ENCODE measurements at regions not wholly inside any gene's neighbourhood (a gene's known extent, or its start where the extent isn't known, plus 50 kb on each side); places are given as distances from the start of the nearest gene placed in this dataset.
"Not testable (repeated sequence)": the region's sequence is repeated elsewhere in the genome, so short reads cannot be mapped to it uniquely, and the experiment has no call there.

DNA sequence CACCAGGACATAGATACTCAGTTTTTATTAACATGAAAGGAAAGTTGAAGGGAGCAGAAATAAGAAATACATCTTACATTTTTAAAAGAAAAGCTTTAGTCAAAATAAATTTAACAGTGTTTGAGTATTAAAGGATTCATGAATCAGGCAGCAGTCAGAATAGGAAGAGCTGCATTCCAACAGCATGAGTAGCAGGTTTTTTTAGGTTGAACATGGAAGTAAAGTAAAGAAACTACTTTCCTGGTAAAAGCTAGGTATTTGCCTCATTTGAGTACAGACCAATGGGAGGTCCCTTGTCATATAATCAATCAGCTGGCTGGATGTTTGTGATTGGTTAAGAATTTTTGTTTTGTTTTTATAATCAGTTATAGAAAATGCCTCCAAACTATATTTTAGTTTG is 645.9 kb upstream of the INTU start:
- no peak for ATAC-seq (ENCODE audit: poor library complexity)
- intact Hi-C loops (cut with DNase I) = no loop called here

DNA sequence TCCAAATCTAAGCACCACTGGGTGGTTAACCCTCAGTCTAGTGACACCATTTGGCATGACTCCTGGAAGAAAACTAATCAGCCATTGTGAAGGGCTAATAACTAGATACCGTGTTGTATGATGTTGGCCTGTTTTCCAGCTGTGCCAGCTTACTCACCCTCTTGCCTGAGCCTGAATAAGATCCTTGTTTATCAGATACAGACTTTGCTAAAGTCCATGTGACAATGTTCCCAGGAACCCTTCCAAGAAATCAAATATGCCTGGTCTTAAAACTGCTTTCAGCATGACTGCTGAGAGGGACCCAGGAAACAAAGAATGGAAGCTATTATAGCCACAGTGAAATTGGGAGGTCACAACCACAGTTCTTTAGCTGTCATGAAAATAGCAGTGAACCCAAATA is 640.8 kb upstream of the INTU start:
- intact Hi-C loops (cut with DNase I) = no loop called here
- DNase-seq (no peak), ATAC-seq (ENCODE audit: poor library complexity) (no peak)

More for the DNA sequence above, 645.9 kb upstream of the INTU start:
- no peak for DNase-seq

DNA sequence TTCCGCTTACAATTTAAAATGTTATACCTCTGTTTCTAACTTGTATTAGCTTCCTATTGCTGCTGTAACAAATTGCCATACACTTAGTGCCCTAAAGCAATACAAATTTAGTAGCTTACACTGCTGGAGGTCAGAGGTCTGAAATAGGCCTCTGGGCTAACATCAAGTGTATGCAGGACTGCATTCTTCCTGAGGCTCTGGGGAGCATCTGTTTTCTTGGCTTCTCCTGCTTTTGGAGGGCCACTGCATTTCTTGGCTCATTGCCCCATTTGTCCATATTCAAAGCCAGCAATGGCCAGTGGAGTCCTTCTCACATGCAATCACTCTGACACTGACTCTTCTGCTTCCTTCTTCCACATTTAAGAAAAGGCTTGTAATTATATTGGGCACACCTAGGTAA is 639.8 kb upstream of the INTU start:
- ATAC-seq (ENCODE audit: poor library complexity) (no peak), DNase-seq (no peak)
- intact Hi-C loops (cut with DNase I) = no loop called here

DNA sequence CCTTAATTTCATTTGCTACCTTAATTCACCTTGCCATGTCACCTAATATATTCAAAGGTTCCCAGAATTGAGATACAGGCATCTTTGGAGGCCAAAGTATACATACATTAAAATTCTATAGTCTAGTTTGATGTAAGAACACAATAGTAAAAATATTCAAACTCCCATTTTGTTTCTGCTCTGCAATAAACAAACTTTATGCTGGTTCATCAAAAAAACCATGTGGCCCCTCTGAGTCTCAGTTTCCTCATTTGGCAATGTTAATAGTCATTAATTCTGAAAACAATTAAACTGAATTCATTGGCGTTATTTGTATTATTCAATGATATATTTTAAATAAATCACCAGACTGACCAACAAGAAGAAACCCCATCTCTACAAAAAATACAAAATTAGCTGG is 639.4 kb upstream of the INTU start:
- intact Hi-C loops (cut with DNase I) = no loop called here
- DNase-seq = no peak
- ATAC-seq (ENCODE audit: poor library complexity) = no peak

DNA sequence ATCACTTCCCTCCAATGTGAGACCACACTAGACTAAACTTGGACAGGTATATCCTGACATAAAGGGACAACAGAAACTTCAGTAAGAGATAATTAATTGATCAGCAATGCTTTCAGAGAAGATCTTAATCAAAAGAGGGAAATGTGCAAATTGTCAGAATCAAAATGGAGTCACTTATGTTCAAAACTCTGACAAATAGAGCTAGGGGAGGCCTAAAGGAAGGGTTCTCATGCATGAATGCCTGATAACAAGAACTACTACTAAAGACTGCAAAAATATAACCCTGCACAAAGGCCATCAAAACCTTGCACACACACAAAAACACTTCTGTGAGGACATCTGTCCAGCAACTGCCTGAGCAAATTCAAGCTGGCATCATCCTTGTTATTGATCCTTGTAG is 637.5 kb upstream of the INTU start:
- intact Hi-C loops (cut with DNase I) = no loop called here
- no peak for DNase-seq
- ATAC-seq (ENCODE audit: poor library complexity) = no peak

DNA sequence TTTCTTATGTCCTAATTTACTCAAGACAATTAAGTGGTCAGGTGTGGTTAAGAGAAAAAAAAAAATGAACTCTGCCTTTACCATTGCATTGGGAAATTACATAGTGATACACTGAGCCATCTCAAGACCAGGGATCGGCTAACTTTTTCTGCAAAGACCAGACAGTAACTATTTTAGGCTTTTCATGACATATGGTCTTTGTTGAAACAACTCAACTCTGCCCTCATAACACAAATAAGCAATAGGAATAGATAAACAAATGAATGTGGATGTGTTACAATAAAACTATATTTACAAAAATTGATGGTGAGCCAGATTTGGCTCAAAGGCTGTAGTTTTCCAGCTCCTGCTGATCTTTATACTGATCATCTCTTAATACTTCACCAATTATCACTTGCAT is 632.6 kb upstream of the INTU start:
- intact Hi-C loops (cut with DNase I) = no loop called here
- no peak for DNase-seq
- ATAC-seq (ENCODE audit: poor library complexity) = no peak

DNA sequence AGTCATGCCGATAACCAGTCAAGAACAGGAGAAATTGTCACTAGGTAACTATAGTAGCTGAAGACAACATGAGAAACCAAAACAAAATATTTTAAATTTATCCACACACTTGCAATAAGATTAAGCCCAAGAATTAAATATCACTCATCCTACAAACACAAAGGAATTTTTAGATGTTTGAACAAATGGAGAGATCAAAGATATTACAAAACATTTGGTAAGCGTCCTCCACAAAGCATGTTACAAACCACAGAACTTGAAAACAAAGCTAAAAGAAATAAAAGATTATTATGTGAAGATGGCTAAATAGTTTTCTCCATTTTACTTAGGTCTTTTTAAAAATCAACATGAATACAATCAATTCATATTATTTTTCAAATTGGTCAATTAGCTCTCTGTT is 631.9 kb upstream of the INTU start:
- DNase-seq (no peak), ATAC-seq (ENCODE audit: poor library complexity) (no peak)
- intact Hi-C loops (cut with DNase I) = no loop called here

DNA sequence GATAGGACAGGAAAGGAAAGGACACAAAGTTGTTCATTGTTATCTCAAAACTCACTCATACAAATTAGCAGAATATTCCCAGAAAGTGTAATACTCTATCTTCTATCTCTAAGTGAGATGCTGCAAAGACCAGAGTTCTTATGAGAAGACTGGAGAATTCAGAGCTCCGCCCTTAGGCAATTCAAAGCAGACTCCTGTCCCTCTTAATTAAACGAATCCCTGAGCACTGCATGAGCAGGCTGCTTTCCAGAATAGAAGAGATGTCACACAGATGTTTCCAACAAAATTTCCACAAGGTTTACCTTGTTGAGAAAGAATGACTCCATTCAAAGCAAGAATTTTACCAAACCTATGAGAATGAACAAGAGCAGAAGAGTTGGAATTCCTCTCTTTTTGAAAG is 630.8 kb upstream of the INTU start:
- DNase-seq (no peak), ATAC-seq (ENCODE audit: poor library complexity) (no peak)
- intact Hi-C loops (cut with DNase I) = no loop called here

DNA sequence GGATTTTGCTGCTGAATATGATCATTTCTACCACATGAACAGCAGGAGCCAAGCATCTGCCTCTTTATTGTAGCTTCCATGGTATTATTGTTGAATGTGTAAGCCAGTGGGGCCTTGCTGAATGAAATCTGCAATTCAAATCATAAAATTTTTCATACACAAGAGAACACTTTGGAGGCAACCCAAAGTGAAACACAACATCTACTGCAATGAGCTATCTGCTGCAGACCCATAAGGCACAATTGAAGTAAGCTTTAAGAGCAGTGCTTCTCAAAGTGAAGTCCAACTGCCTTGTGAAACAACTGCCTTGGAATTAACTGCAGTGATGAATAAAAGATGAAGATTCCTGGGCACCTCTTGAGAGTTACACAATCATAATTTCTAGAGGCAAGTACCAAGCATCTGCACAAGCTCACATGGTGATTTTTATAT is 626.3 kb upstream of the INTU start:
- intact Hi-C loops (cut with DNase I) = no loop called here
- ATAC-seq (ENCODE audit: poor library complexity) (no peak), DNase-seq (no peak)

DNA sequence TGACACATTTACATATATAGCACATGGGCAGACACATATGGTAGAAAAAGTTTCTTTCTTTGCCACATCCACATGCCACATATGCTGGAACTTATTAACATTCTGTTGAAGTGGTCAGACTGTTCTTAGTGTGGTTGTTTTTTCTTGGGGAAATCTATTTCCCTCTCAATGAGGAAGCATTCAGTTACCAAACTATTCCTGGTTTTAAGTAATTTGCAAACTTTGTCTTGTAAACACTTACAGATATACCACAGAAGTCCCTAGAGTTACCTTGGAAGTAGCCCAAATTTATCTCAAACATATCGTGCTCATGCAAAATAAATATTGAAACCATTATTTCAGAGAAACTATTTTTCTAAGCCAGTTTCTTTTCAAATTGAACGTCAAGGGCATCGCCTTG is 625.5 kb upstream of the INTU start:
- DNase-seq (no peak), ATAC-seq (ENCODE audit: poor library complexity) (no peak)
- intact Hi-C loops (cut with DNase I) = no loop called here

DNA sequence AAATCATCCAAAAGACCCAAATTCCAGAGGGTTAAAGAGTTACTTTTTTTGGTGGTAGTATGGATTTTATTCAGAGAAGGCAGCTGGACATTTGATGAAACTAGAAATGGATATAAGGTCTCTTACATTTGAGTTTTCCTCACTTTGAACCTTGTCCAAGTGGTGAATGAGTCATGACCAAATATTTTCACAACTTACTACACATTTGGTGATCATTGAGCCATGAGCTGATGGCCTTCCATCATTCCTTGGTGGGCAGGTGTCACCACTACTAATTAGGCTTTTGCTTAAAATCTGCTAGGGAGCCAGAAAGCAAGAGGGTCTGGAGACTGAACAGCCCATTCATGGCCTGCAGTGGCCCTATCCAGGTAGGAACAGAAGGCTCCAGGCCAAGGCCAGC is 620.2 kb upstream of the INTU start:
- intact Hi-C loops (cut with DNase I) = no loop called here
- no peak for DNase-seq
- no peak for ATAC-seq (ENCODE audit: poor library complexity)

DNA sequence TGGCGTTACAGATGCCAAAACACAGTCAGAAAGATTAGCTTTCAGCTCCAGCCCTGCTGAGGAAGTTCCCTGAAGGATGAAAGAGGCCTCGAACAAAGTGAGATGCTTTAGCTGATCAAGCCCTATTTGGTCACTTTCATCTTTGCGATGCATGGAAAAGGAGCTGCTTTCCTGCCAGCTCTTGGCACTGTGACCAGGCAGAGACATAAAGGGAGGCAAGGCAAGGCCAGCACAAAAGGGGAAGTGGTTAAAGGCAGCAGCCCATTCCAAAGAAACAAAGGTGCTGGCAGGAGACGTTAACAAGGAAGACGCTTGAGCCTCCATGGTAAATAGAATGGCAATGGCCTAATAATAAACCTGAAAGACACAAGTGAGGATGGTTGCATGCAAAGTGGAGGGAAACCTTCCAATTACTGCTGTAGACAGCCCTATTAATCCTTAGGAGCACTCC is 617.1 kb upstream of the INTU start:
- no peak for DNase-seq
- intact Hi-C loops (cut with DNase I) = no loop called here
- no peak for ATAC-seq (ENCODE audit: poor library complexity)

DNA sequence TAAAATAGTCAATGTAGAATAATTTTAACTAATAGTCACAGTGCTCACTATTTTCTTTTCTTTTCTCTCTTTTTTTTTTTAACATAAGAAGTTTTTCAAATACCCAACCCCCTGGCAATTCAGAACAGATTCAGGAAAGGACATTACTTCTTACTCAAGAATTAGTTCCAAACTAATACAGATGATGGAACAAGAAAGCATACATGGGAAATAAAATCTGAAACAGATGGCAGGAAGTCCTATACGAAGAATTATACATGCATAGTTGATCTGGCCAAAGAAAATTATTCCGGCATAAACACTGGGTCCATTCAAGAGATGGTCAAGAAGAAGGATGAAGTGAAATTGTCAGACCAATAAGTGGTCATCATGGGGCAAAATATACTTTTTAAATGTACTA is 614.4 kb upstream of the INTU start:
- intact Hi-C loops (cut with DNase I) = no loop called here
- ATAC-seq (ENCODE audit: poor library complexity) (no peak), DNase-seq (no peak)

DNA sequence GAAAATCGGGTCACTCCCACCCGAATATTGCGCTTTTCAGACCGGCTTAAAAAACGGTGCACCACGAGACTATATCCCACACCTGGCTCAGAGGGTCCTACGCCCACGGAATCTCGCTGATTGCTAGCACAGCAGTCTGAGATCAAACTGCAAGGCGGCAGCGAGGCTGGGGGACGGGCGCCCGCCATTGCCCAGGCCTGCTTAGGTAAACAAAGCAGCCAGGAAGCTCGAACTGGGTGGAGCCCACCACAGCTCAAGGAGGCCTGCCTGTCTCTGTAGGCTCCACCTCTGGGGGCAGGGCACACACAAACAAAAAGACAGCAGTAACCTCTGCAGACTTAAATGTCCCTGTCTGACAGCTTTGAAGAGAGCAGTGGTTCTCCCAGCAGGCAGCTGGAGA is 611.9 kb upstream of the INTU start:
- intact Hi-C loops (cut with DNase I); DNase-seq; ATAC-seq (ENCODE audit: poor library complexity): not testable (repeated sequence)

DNA sequence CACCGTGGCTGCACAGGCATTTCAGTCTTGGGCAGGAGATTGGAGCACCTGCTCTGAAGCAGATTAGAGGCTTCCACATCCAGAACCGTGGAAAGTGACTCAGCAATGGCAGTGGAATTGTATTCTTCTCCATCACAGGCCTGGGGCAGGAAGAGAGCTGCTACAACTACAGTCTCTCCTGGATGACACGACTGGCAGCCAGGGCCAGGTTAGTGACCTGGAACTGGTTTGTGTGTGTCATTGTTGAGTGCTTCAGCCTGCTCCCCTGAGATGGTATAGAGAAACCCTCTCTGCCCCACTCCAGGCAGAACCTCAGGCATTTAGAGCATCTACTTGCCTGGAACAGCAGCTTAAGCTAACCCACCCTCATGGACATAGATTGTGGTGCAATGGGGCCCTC is 596.5 kb upstream of the INTU start:
- ATAC-seq (ENCODE audit: poor library complexity) (no peak), DNase-seq (no peak)
- intact Hi-C loops (cut with DNase I) = no loop called here

DNA sequence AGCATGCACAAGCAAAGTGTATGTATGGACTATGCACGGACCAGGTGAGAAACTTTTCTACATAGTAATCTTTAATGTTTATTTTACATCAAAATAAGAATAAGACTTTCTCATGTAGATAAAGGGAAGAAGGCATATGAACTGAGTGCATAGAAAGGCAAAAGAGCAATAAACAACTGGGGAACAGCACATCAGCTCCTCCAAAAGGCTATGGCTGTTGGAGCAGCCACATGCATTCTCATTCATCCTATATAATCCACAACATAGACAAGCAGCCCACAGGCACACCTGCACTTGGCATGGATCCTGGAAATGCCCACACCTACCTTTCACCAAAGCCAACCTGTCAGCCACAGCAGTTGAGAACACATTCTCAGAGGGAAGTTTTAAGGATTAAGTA is 586.9 kb upstream of the INTU start:
- ATAC-seq (ENCODE audit: poor library complexity) = no peak
- no peak for DNase-seq
- intact Hi-C loops (cut with DNase I) = no loop called here

DNA sequence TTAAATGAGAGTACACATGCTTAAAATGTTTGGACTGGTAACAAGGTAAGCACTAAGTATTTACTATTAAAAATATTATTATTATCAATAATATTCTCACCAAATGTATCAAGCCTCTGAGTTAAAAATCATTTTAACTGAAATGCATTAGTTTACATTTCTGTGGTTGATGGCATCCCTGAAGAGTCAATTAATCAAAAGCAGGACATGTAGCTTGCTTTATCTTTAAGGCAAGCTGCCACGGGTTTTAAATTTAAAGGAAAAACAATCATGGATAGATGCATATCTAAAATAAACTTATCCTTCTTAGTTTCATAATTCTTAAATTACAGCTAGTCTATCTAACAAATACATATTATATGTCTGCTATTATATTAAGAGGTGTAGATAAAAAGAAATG is 584.8 kb upstream of the INTU start:
- intact Hi-C loops (cut with DNase I) = no loop called here
- DNase-seq = no peak
- no peak for ATAC-seq (ENCODE audit: poor library complexity)

DNA sequence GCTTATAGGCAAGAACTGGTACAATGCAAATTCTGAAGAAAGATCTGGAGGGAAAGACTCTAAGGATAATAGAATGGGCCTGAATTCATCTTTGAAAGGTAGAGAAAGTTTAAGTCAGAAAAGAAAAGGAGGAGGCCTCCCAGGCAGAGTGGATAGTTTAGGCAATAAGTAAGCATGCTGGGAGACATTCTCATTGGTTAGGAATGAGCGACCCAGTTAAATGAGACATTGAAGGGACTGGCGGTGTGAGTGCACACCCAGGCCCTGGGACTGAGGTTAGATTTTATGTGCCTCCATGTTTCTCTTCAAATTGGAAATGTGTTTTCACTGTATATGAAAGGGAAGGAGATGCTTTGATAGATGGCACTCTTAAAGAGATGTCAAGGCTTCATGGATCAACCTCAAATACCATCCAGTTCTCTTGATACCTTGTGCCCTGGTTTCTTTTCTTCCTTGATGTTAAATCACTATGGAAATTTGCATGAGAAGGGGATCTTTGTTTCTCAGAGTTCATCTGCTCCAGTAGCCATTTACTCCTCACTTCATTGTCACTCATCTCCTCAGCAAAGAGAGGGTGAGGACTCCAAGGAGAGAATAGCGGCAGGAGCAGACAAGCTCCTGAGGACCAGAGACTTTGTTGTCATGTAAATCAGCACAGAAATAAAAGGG is 584.2 kb upstream of the INTU start:
- DNase-seq (no peak), ATAC-seq (ENCODE audit: poor library complexity) (no peak)
- intact Hi-C loops (cut with DNase I) = no loop called here

DNA sequence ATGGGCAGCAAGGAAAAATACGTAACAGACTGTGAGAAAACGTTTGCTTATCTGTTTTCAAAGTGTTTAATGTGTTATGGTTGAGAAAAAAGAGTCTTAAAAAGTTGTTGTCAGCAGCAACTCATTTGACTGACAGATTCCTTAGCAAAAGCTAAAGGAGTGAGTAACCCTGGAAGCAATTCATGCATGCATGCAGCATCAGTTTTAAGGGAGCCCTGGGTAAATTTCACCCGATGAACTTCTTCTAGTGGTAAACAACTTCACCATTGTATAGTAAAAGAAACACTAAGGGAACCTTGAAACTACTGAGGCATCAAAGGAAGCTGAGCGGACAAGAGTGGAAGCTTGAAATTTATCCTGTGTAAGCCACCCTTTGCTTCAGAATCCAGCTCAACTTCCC is 583.2 kb upstream of the INTU start:
- intact Hi-C loops (cut with DNase I) = no loop called here
- no peak for DNase-seq
- no peak for ATAC-seq (ENCODE audit: poor library complexity)

DNA sequence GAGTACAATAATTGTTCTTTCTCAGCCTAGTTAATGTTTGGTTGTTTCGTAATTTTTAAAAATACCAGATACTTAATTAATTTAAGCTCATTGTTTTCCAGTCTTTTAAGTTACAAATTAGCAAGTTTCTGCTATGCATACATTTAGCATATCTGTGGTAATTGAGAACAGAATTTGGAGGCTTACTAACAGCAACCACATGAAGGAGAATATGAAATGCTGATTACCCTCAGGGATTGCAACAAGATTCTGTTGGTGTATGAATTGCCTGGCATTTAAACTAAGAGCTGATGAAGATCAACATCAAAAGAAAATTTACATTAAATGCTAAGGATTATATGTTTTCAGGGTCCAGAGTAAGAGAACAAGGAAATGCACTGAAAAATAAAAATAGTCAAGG is 580.0 kb upstream of the INTU start:
- intact Hi-C loops (cut with DNase I) = no loop called here
- DNase-seq (no peak), ATAC-seq (ENCODE audit: poor library complexity) (no peak)

DNA sequence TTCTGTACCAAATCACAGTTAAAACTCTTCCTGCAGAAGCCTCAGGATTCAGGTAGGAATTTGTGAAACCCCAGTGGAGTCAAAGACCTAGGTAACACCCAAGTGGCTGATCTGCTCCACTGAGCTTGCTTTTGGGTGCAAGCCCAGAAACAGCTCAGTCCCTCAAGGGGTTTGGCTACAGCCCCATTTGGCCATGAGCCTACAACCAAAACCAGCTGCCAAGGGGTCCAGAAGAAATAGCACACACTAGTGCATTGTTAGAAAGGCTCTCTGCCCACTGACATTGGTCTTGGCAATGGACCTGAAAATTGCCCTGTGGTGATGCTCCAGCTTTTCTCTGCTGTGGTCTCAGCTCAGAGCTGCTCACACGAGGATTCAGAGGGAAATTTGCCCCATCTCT is 577.4 kb upstream of the INTU start:
- DNase-seq (no peak), ATAC-seq (ENCODE audit: poor library complexity) (no peak)
- intact Hi-C loops (cut with DNase I) = no loop called here

Measured in Right ventricle myocardium superior (tissue), 1 donor.